ENCODE measurements at regions not wholly inside any gene's neighbourhood (a gene's known extent, or its start where the extent isn't known, plus 50 kb on each side); places are given as distances from the start of the nearest gene placed in this dataset.

GRCh38 chr10:4733843-4734224 is 92.2 kb upstream of the AKR1E2 start:
- intact Hi-C loops (cut with micrococcal nuclease): no loop called here
- Histone ChIP-seq H3K36me3 (no peaks in the 10 kb centered on the region), H3K27me3 (ENCODE audit: low read depth) (no peaks in the 10 kb centered on the region), H3K9me3 (replicated peaks) (no peaks in the 10 kb centered on the region), H3K4me1 (no peaks in the 10 kb centered on the region), H3K27ac (replicated peaks) (no peak overlapping the region), H3K4me3 (no peak overlapping the region)
- DNase-seq: no peak
- TF ChIP-seq, protein P1, sequence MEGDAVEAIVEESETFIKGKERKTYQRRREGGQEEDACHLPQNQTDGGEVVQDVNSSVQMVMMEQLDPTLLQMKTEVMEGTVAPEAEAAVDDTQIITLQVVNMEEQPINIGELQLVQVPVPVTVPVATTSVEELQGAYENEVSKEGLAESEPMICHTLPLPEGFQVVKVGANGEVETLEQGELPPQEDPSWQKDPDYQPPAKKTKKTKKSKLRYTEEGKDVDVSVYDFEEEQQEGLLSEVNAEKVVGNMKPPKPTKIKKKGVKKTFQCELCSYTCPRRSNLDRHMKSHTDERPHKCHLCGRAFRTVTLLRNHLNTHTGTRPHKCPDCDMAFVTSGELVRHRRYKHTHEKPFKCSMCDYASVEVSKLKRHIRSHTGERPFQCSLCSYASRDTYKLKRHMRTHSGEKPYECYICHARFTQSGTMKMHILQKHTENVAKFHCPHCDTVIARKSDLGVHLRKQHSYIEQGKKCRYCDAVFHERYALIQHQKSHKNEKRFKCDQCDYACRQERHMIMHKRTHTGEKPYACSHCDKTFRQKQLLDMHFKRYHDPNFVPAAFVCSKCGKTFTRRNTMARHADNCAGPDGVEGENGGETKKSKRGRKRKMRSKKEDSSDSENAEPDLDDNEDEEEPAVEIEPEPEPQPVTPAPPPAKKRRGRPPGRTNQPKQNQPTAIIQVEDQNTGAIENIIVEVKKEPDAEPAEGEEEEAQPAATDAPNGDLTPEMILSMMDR (IDR thresholded peaks at IDR 0.05; ENCODE audit: borderline replicate concordance): no peak

- TF ChIP-seq, protein P1 (IDR thresholded peaks at IDR 0.05; ENCODE audit: borderline replicate concordance): no peak
- H3K36me3 ChIP-seq: no peaks in the 10 kb centered on the region
- intact Hi-C loops (cut with micrococcal nuclease): no loop called here
- H3K4me1 ChIP-seq: no peaks in the 10 kb centered on the region
- no peaks in the 10 kb centered on the region for H3K9me3 ChIP-seq (replicated peaks)
- no peak overlapping the region for H3K4me3 ChIP-seq
- H3K27ac ChIP-seq (replicated peaks): no peak overlapping the region
- DNase-seq: no peak
- H3K27me3 ChIP-seq (ENCODE audit: low read depth): no peaks in the 10 kb centered on the region
Observed at GRCh38 chr10:4733150-4733842, 92.7 kb upstream of the AKR1E2 start.

GRCh38 chr10:4730998-4731397 is 95.0 kb upstream of the AKR1E2 start:
- no peak overlapping the region for H3K4me3 ChIP-seq
- H3K9me3 ChIP-seq (replicated peaks): no peaks in the 10 kb centered on the region
- H3K27ac ChIP-seq (replicated peaks): no peak overlapping the region
- no peak for DNase-seq
- H3K36me3 ChIP-seq: no peaks in the 10 kb centered on the region
- intact Hi-C loops (cut with micrococcal nuclease): no loop called here
- TF ChIP-seq, protein P1 (IDR thresholded peaks at IDR 0.05; ENCODE audit: borderline replicate concordance): no peak
- H3K4me1 ChIP-seq: peaks cover 3% of the 10 kb centered on the region
- H3K27me3 ChIP-seq (ENCODE audit: low read depth): no peaks in the 10 kb centered on the region

DNA sequence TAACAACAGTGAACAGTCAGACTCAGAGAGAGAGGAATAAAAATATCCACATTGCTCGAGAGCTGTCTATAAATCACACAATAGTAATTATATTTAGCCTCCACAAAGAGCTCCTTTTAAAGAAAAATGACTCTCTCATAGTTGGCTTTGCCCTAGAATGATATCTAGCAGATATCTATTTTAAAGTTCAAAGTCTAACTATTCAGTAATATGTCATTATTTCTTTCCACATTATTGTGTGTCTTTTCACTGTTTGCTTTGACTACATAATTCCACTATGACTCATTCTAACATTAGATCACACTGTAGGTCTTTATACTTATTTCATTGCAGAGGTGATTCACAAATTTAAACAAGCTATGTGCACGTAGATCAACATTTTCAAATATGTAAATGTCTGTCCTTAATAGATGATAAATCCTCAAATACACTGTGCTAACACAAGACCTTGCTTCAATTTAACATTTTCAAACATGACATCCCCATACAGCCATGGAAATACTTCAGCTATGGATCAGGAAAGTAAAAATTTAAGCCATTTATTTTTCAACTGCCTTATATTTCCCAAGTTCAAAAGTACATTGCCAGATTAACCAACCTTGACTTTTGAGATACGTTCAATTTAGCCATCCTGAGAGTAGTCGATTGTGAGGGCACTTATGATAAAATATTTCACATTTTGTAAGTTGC is 99.9 kb upstream of the AKR1E2 start:
- intact Hi-C loops (cut with micrococcal nuclease): no loop called here
- no peaks in the 10 kb centered on the region for H3K36me3 ChIP-seq
- no peaks in the 10 kb centered on the region for H3K27me3 ChIP-seq (ENCODE audit: low read depth)
- H3K4me3 ChIP-seq: no peak overlapping the region
- no peak overlapping the region for H3K27ac ChIP-seq (replicated peaks)
- TF ChIP-seq, protein P1 (IDR thresholded peaks at IDR 0.05; ENCODE audit: borderline replicate concordance): no peak
- DNase-seq: no peak
- H3K9me3 ChIP-seq (replicated peaks): no peaks in the 10 kb centered on the region
- peaks cover 9% of the 10 kb centered on the region for H3K4me1 ChIP-seq

DNA sequence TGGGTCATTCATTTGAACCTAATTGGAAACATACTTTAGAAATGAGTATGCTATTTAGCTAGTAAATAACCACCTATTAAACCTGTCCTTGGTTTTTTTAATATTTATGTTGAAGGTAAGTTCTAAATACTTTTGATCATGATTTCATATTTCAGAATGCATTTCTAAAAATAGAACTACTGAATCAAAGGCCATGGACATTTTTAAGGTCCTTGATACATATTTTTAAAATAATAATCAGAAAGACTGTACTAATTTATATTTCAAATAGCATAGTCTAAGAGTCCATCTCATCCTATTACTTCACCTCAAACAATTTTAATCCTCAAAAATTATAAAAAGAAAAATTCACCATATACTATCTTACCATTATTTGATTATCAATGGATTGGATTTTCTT is 102.1 kb upstream of the AKR1E2 start:
- Histone ChIP-seq H3K4me3 (no peak overlapping the region), H3K27me3 (ENCODE audit: low read depth) (no peaks in the 10 kb centered on the region), H3K4me1 (peaks cover 25% of the 10 kb centered on the region), H3K27ac (replicated peaks) (no peak overlapping the region), H3K9me3 (replicated peaks) (no peaks in the 10 kb centered on the region), H3K36me3 (no peaks in the 10 kb centered on the region)
- no peak for DNase-seq
- intact Hi-C loops (cut with micrococcal nuclease): no loop called here
- TF ChIP-seq, protein P1 (IDR thresholded peaks at IDR 0.05; ENCODE audit: borderline replicate concordance): no peak

All from left ventricle myocardium inferior (tissue), 1 donor.